Left ventricle myocardium superior (tissue), 1 donor: ENCODE measurements at regions not wholly inside any gene's neighbourhood (a gene's known extent, or its start where the extent isn't known, plus 50 kb on each side); places are given as distances from the start of the nearest gene placed in this dataset.
"Not testable (repeated sequence)": the region's sequence is repeated elsewhere in the genome, so short reads cannot be mapped to it uniquely, and the experiment has no call there.

ENCODE experiments used
- ATAC-seq: fragments of 200-7000 bp; cut with Tn5 transposase; one replicate; pipeline ENCODE4 v1.9.1; 2020; ENCODE audit warnings: mild to moderate bottlenecking, moderate library complexity
- DNase-seq: peaks from one replicate; pipeline ENCODE4 v3.0.0-alpha.2; 2020
- intact Hi-C: fragments of 100-400 bp; cut with micrococcal nuclease; formaldehyde crosslinking; loops from one replicate; pipeline ENCODE4 v1.11.0; 2022
- donor health status: DM: no; HTN: yes; CAD: no; lungs with severe emphysema.

DNA sequence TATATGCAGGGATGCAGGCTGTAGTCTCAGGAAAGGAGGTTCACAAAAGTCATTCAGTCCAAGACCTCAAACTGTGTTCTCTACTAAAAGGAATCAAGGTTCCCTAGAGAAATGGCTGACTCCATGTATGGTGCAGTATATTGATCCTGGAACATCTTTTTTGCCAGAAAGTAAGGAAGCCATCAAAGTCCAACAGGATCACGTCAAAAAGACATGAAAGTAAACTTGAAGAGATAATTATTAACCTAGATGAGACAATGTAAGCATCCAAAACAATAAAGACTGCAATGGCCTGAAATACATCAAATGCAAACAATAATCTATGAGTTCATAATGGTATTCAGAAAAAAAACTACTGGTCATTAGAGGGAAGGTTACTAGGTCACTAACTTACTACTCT is 115.6 kb upstream of the FABP2 start:
- intact Hi-C loops, DNase-seq, ATAC-seq: not testable (repeated sequence)

DNA sequence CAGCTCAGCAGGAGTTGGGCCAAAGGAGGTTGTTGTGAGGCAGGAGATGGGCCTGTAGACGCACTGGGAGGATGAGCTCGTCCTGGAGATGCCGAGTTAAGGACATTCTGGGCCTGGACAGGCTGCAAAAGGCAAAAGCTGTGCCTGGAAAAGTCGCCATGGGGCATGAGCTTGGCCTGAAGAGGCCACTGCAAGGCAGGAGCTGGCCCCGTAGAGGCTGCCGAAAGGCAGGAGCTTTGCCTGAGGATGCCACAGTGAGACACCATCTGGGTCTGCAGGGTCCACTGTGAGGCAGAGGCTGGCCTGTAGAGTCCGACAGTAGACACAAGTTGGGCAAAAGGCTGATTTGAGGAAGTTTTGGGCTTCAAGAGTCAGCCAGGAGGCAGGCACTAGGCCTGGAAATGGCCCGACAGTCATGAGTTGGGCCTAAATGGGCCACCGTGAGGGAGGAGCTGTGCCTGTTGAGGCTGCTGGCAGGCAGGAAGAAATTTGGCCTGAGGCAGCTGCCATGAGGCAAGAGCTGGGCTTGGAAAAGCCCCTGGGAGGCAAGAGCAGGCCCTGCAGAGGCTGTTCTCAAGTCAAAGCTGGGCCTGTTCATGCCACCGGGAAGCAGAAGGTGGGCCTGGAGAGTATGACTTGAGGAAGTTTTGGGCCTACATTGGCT is 86.8 kb upstream of the FABP2 start:
- ATAC-seq, intact Hi-C loops, DNase-seq: not testable (repeated sequence)

DNA sequence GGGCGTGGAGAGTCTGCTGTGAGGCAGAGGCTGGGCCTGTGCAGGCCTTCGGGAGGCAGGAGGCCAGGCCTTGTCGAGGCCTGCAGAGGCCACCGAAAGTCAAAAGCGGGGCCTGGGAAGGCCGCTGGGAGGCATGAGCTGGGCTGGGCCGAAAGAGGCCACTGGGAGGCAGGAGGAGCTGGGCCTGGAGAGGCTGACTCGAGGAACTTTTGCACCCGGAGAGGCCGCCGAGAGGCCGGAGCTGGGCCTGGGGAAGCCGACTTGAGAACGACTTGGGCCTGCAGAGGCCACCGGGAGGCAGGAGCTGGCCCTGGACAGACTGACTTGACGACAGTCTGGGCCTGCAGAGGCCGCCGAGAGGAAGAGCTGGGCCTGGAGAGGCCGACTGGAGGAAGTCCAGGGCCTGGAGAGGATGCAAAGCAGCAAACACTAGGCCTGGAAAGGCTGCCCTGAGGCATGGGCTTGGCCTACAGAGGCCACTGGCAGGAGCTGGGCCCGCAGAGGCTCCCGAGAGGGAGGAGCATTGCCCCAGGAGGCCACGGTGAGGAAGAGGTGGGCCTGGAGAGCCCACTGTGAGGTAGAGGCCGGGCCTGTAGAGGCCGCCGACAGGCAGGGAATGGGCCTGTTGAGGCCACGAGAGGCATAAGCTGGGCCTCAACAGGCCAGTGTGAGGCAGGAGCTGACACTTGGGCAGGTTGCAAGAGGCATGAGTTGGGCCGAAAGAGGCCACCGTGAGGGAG is 85.0 kb upstream of the FABP2 start:
- DNase-seq, intact Hi-C loops, ATAC-seq: not testable (repeated sequence)

DNA sequence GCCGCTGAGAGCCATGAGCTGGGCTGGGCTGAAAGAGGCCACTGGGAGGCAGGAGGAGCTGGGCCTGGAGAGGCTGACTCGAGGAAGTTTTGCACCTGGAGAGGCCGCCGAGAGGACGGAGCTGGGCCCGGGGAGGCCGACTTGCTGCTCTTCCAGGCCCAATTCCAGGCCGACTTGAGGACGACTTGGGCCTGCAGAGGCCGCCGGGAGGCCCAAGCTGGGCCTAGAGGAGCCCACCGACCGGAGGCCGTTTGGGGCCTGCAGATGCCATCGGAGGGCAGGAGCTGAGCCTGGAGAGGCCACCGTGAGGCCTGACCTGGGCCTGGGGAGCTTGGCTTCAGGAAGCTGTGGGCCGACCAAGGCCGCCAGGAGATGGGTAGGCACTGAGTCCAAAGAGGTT is 84.1 kb upstream of the FABP2 start:
- DNase-seq, intact Hi-C loops, ATAC-seq: not testable (repeated sequence)

DNA sequence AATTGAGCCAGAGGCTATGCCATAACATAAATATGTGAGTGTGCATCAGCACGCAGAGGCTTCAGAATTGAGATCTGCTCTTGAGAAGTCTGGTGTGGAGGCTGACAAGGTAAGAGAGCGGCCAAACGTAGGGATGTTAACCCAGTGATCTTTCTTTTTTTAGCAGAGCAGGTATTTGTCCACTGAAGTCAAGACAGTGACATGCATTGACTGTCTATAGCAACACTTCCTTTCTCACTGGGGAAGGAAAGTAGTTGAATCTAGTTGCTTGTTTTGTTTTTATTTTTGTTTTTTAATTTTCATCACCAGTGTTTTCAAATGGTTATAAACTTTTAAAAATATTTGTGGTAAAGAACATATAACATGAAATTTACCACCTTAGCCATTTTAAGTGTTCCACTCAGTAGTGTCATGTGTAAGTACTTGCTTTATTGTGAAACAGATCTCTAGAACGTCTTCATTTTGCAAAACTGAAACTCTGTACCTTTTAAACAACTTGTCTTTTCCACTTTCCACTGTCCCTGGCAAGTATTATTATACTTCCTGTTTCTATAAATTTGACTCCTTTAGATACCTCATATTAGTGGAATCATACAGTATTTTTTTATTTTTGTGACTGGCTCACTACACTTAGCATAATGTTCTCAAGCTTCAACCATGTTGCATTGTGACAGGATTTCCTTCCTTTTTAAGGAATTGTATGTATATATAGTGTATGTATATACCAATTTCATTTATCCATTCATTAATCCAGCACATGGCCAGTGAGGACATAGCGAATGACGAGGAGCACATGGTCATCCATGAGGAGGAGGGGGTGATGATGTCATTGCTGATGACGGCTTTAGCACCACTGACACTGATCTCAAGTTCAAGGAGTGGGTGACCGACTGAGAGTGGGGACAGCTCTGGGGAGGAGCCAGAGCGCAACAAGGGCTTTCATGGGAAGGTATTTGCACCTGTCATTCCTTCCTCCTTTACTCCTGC is 80.7 kb upstream of the FABP2 start:
- DNase-seq, ATAC-seq, intact Hi-C loops: not testable (repeated sequence)

DNA sequence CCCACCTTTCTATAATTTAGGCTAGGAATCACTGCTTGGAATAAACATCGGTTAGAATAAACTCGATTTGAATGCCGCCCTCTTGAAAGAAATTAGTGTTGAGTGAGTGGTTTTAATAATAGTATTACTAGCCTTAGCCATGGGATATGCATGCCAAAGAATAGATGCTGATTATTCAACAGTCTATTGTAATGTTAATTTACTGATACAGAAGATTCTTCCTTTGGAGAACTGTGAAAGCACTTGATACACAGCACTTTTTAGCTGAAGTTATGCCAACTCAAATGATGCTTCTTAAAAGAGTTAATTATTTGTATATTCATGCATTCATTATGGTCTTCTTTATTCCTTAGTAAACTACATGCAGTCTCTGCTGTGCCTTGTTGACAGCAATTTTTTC is 73.8 kb upstream of the FABP2 start:
- DNase-seq, ATAC-seq: not testable (repeated sequence)

DNA sequence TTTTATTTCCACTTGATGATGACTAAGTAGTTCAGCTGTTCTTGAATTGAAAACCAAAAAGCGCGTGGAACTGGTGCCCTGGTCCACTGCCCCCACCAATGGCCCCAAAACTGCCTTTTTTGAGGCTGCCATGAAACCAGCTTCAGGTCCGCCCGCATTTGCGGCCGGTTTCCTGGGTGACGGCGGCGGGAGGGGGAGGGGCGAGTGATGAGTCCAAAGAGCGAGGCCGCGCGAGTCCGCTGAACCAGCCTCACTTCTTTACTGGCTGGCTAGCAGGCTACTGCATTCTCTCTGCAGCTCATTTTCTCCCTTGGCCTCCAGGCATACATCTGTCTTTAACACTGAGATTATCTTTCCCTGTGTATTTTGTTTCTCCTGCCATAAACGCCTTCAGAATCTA is 72.9 kb upstream of the FABP2 start:
- intact Hi-C loops = no loop called here
- ATAC-seq (no peak), DNase-seq (no peak)

More for the DNA sequence above, 73.8 kb upstream of the FABP2 start:
- intact Hi-C loops = not testable (repeated sequence)

DNA sequence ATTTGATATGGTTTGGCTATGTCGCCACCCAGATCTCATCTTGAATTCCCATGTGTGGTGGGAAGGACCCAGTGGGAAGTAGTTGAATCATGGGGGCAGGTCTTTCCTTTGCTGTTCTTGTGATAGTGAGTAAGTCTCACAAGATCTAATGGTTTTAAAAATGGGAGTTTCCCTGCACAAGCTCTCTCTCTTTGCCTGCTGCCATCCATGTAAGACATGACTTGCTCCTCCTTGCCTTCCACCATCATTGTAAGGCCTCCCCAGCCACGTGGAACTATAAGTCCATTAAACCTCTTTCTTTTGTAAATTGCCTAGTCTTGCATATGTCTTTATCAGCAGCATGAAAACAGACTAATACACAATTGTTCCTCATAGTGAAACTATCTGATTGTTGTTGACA is 66.9 kb upstream of the FABP2 start:
- ATAC-seq, intact Hi-C loops: not testable (repeated sequence)

DNA sequence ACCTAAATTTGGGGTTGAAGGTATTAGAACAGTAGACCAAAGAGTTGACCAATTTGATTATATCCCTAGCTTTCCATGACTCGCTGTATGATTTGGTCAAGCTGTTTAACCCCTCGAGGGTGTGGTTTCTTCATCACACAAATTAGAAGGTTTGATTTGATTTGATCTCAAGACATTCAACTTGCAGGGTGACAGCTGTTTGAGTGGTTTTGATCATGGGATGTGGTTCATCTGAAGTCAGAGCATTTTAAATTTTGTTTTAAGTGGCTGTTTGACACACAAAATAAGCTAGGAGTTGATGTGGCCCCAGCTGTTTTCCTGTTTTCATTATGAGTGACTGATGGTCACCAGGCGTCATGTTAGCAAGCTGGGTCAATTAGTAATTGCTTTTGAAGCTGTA is 52.7 kb upstream of the FABP2 start:
- DNase-seq, intact Hi-C loops, ATAC-seq: not testable (repeated sequence)

More for the DNA sequence above, 66.9 kb upstream of the FABP2 start:
- DNase-seq = not testable (repeated sequence)

DNA sequence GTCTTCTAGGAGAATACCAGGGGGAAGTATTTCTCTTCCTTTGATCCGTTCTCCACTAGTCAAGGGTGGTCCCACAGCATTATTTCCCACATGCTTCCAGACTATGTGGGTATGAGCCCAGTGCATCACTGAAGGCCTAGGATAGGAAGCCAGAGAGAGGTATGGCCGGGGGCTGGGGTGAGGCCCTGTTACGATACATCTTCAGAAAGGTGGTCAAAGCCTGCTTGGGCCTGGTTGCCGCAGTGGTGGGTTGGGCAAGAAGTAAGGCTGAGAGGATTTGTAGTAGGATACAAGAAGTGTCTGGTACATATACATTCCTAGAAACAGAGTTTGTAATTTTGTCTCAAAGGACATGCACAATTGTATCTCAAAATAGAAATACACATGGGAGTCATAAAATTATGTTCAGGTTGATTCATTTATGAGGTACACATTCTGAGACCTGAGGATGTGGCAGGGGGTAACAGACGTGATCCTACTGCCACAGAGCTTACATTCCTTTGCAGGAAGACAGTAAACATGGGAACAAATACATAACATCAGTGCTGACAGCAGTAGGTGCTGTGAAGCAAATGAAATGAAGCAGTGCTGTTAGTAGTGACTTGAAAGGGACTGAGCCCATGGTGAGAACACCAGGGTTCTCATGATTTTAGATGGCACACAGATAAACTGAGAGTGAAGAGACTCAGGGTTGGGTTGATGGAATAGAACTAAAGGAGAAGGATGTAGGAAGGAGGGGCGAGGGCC is 50.6 kb upstream of the FABP2 start:
- intact Hi-C loops, DNase-seq: not testable (repeated sequence)
- ATAC-seq = peak; percentile 33
